HEK293 (cell line): ENCODE measurements at regions not wholly inside any gene's neighbourhood (a gene's known extent, or its start where the extent isn't known, plus 50 kb on each side); places are given as distances from the start of the nearest gene placed in this dataset.

Experiments
- CTCF ChIA-PET: fragments of 350-600 bp; formaldehyde crosslinking; extraction: SDS; loops from one replicate; lab custom pipeline; 2021; ENCODE audit warnings: antibody characterized with exemption; lab: Yijun Ruan, JAX
- POLR2A ChIA-PET: fragments of 300-600 bp; formaldehyde crosslinking; extraction: SDS; loops from one replicate; lab custom pipeline; 2020; ENCODE audit warnings: antibody characterized with exemption, inconsistent platforms; lab: Yijun Ruan, JAX
- H3K27ac ChIP-seq: fragments of 200-500 bp; sonication (Bioruptor generic); 2 replicates; pipeline ENCODE4 v1.5.1; 2014; ENCODE audit warnings: low read depth, low read length, control low read depth, inconsistent platforms; ENCODE audit errors: extremely low read depth
- H3K36me3 ChIP-seq, 2 experiments: fragments of 200-500 bp in 1 of 2; sonication (Bioruptor generic) in 1 of 2; 1 replicate in 1 of 2; 2 replicates in 1 of 2; pipeline ENCODE4 v1.5.1; 2014 to 2017; ENCODE audit warnings: inconsistent platforms in 2 of 2, low read length in 2 of 2; ENCODE audit not compliant: control insufficient read depth in 2 of 2, insufficient read depth in 1 of 2
- H3K4me1 ChIP-seq: fragments of 200-500 bp; sonication (Bioruptor generic); 2 replicates; pipeline ENCODE4 v1.5.1; 2014; ENCODE audit warnings: mild to moderate bottlenecking, low read length, inconsistent platforms; ENCODE audit not compliant: control insufficient read depth, insufficient read depth
- H3K4me3 ChIP-seq: 2 replicates; pipeline ENCODE4 v1.5.1; 2011; ENCODE audit warnings: low read depth, mild to moderate bottlenecking, control low read depth, low read length, moderate library complexity
- H3K9me3 ChIP-seq: fragments of 200-500 bp; sonication (Bioruptor generic); 2 replicates; pipeline ENCODE4 v1.5.1; 2014; ENCODE audit warnings: low read depth, low read length, inconsistent platforms; ENCODE audit not compliant: control insufficient read depth, insufficient read depth
- BCL11A ChIP-seq: fragments of 450-650 bp; formaldehyde crosslinking; IDR thresholded peaks from 2 replicates; pipeline ENCODE4 v1.5.1; 2016; ENCODE audit warnings: low read depth, missing biosample characterization, missing genetic modification characterization
- BCL11B ChIP-seq: fragments of 450-650 bp; formaldehyde crosslinking; IDR thresholded peaks from 2 replicates; pipeline ENCODE4 v1.5.1; 2016; ENCODE audit warnings: low read depth, missing biosample characterization, missing genetic modification characterization
- HOXC10 ChIP-seq: sonication (generic); formaldehyde crosslinking; IDR thresholded peaks from 2 replicates; pipeline ENCODE4 v1.8.1; 2023; ENCODE audit warnings: mild to moderate bottlenecking, missing genetic modification reagents
- KLF1 ChIP-seq: fragments of 450-650 bp; formaldehyde crosslinking; IDR thresholded peaks from 2 replicates; pipeline ENCODE4 v1.5.1; 2016; ENCODE audit warnings: missing biosample characterization, missing genetic modification characterization
- KLF8 ChIP-seq: fragments of 450-650 bp; formaldehyde crosslinking; IDR thresholded peaks from 2 replicates; pipeline ENCODE4 v1.5.1; 2016; ENCODE audit warnings: missing biosample characterization, missing genetic modification characterization
- MYNN ChIP-seq: fragments of 450-650 bp; formaldehyde crosslinking; IDR thresholded peaks from 2 replicates; pipeline ENCODE4 v1.5.1; 2016; ENCODE audit warnings: missing biosample characterization, missing genetic modification characterization, borderline replicate concordance
- MZF1 ChIP-seq: fragments of 450-650 bp; formaldehyde crosslinking; IDR thresholded peaks from 2 replicates; pipeline ENCODE4 v1.5.1; 2017; ENCODE audit warnings: missing biosample characterization, missing genetic modification characterization, borderline replicate concordance
- SCRT1 ChIP-seq: fragments of 450-650 bp; formaldehyde crosslinking; IDR thresholded peaks from 2 replicates; pipeline ENCODE4 v1.5.1; 2016; ENCODE audit warnings: missing biosample characterization, missing genetic modification characterization, borderline replicate concordance
- WT1 ChIP-seq: fragments of 450-650 bp; formaldehyde crosslinking; IDR thresholded peaks from 2 replicates; pipeline ENCODE4 v1.5.1; 2016; ENCODE audit warnings: missing biosample characterization, missing genetic modification characterization
- ZEB2 ChIP-seq: fragments of 450-650 bp; formaldehyde crosslinking; IDR thresholded peaks from 2 replicates; pipeline ENCODE4 v1.5.1; 2016; ENCODE audit warnings: missing biosample characterization, missing genetic modification characterization
- ZFP3 ChIP-seq: fragments of 450-650 bp; formaldehyde crosslinking; IDR thresholded peaks from 2 replicates; pipeline ENCODE4 v1.5.1; 2016; ENCODE audit warnings: low read depth, missing biosample characterization, missing genetic modification characterization
- ZNF140 ChIP-seq: fragments of 450-650 bp; formaldehyde crosslinking; IDR thresholded peaks from 2 replicates; pipeline ENCODE4 v1.5.1; 2016; ENCODE audit warnings: missing biosample characterization, missing genetic modification characterization
- ZNF157 ChIP-seq: fragments of 450-650 bp; formaldehyde crosslinking; IDR thresholded peaks from 2 replicates; pipeline ENCODE4 v1.5.1; 2016; ENCODE audit warnings: missing biosample characterization, missing genetic modification characterization
- ZNF501 ChIP-seq: fragments of 450-650 bp; formaldehyde crosslinking; IDR thresholded peaks from 2 replicates; pipeline ENCODE4 v1.5.1; 2016; ENCODE audit warnings: missing biosample characterization, missing genetic modification characterization
- ZNF521 ChIP-seq: fragments of 450-650 bp; formaldehyde crosslinking; IDR thresholded peaks from 2 replicates; pipeline ENCODE4 v1.5.1; 2017; ENCODE audit warnings: missing biosample characterization, mild to moderate bottlenecking, missing genetic modification characterization
- ZNF555 ChIP-seq: fragments of 450-650 bp; formaldehyde crosslinking; conservative IDR thresholded peaks from 2 replicates; pipeline ENCODE4 v1.5.1; 2017; ENCODE audit warnings: missing biosample characterization, mild to moderate bottlenecking, missing genetic modification characterization, inconsistent platforms
- ZNF596 ChIP-seq: fragments of 450-650 bp; IDR thresholded peaks from 2 replicates; pipeline ENCODE4 v1.5.0; 2018; ENCODE audit warnings: missing biosample characterization, mild to moderate bottlenecking, missing genetic modification characterization, moderate library complexity
- ZNF626 ChIP-seq: fragments of 450-650 bp; sonication (Bioruptor Pico); formaldehyde crosslinking; IDR thresholded peaks from 2 replicates; pipeline ENCODE4 v1.5.1; 2018; ENCODE audit warnings: missing biosample characterization, missing genetic modification characterization, inconsistent platforms
- ZNF629 ChIP-seq: fragments of 450-650 bp; formaldehyde crosslinking; IDR thresholded peaks from 2 replicates; pipeline ENCODE4 v1.5.1; 2017; ENCODE audit warnings: missing biosample characterization, missing genetic modification characterization
- ZNF747 ChIP-seq: fragments of 450-650 bp; formaldehyde crosslinking; IDR thresholded peaks from 2 replicates; pipeline ENCODE4 v1.5.1; 2016; ENCODE audit warnings: missing biosample characterization, missing genetic modification characterization
- ZNF768 ChIP-seq: fragments of 450-650 bp; formaldehyde crosslinking; IDR thresholded peaks from 2 replicates; pipeline ENCODE4 v1.5.1; 2018; ENCODE audit warnings: missing biosample characterization, mild to moderate bottlenecking, missing genetic modification characterization
- ZNF830 ChIP-seq: fragments of 450-650 bp; IDR thresholded peaks from 2 replicates; pipeline ENCODE4 v1.5.0; 2018; ENCODE audit warnings: missing biosample characterization, missing genetic modification characterization, low read depth, mild to moderate bottlenecking, moderate library complexity
- TF ChIP-seq, protein P1 (sequence below): fragments of 450-650 bp; formaldehyde crosslinking; IDR thresholded peaks from 2 replicates; pipeline ENCODE4 v1.5.1; 2016; ENCODE audit warnings: missing biosample characterization, missing genetic modification characterization
- TF ChIP-seq, protein P2 (sequence below): fragments of 450-650 bp; formaldehyde crosslinking; IDR thresholded peaks from 2 replicates; pipeline ENCODE4 v1.5.1; 2017; ENCODE audit warnings: missing biosample characterization, missing genetic modification characterization
- TF ChIP-seq, protein P3 (sequence below): fragments of 450-650 bp; formaldehyde crosslinking; IDR thresholded peaks from 2 replicates; pipeline ENCODE4 v1.5.1; 2017; ENCODE audit warnings: missing biosample characterization, mild to moderate bottlenecking, missing genetic modification characterization, moderate library complexity
- TF ChIP-seq, protein P4 (sequence below): fragments of 450-650 bp; formaldehyde crosslinking; IDR thresholded peaks from 2 replicates; pipeline ENCODE4 v1.5.1; 2017; ENCODE audit warnings: missing biosample characterization, missing genetic modification characterization

DNA sequence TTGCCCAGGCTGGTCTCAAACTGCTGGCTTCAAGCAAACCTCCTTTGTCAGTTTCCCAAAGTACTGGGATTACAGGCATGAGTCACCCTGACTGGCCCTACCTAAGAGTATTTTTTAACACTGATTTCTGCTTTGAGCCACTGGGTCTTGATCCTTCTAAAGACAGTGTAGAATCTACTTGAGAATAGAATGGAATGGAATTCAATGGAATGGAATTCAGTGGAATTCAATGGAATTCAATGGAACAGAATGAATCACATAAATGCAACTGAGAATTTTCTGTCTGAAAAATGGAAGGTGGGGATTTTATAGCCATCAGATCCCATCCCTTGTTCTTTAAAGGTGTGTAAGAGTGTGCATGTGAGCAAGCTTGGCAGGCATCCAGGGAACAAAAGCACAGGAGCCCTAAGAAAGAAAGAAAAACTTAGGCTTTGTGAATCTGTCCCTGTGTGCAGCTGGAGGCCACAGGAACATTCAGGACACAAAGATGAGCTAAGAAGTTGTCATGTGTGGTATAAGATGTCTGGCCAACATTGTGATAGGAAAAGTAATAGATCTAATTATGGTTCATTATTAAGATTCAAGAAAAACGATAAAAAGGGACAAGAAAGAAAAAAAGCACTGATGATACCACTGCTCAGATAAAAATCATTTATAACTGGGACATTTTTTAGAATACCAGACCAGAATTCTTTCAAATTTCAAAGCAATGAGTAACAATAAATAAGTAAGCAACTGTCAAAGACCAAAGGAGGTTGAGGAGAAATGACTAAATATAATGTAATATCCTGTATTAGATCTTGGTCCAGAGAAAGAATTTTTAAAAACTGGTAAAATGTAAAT lies 681.0 kb upstream of the GJE1 start:
- Histone ChIP-seq H3K4me1 (no peaks in the 10 kb centered on the region), H3K4me3 (no peak overlapping the region), H3K9me3 (no peaks in the 10 kb centered on the region), H3K36me3 (no peaks in the 10 kb centered on the region), H3K27ac (no peak overlapping the region)
- ChIA-PET CTCF (interaction anchor here (0.7 kb wide), 1 partner anchor 206 kb away, joined by 3 read pairs; no protein-coding TSS in a partner anchor), POLR2A (no interaction called here)
- TF ChIP-seq ZEB2 (tag by site-specific recombination) (no peak), MZF1 (no peak), ZNF521 (tag by site-specific recombination) (no peak), KLF8 (tag by site-specific recombination) (no peak), ZNF501 (tag by site-specific recombination) (no peak), ZNF830 (tag by site-specific recombination) (no peak), KLF1 (no peak), WT1 (tag by site-specific recombination) (no peak), BCL11A (tag by site-specific recombination) (no peak), ZNF140 (tag by site-specific recombination) (no peak), ZNF747 (tag by site-specific recombination) (no peak), MYNN (tag by site-specific recombination) (no peak)

DNA sequence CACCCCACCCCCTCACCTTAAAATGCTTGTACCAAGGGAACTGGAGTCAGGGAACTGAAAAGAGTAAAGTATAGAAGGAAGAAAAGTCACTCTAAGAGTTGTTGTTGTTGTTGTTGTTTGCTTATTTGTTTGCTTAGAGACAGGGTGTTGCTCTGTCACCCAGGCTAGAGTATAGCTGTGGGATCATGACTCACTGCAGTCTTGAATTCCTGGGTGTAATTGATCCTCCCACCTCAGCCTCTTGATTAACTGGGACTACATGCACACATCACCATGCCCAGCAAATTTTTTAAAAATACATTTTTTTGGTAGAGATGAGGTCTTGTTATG lies 681.6 kb upstream of the GJE1 start:
- ChIA-PET POLR2A (no interaction called here), CTCF (no interaction called here)
- no peak overlapping the region for H3K4me3 ChIP-seq
- no peak overlapping the region for H3K27ac ChIP-seq
- H3K9me3 ChIP-seq: no peaks in the 10 kb centered on the region
- no peaks in the 10 kb centered on the region for H3K4me1 ChIP-seq
- TF ChIP-seq ZNF555 (tag by site-specific recombination): no peak
- no peak for TF ChIP-seq ZNF768 (tag by site-specific recombination)
- no peak for TF ChIP-seq ZNF629 (tag by site-specific recombination)
- H3K36me3 ChIP-seq: no peaks in the 10 kb centered on the region

DNA sequence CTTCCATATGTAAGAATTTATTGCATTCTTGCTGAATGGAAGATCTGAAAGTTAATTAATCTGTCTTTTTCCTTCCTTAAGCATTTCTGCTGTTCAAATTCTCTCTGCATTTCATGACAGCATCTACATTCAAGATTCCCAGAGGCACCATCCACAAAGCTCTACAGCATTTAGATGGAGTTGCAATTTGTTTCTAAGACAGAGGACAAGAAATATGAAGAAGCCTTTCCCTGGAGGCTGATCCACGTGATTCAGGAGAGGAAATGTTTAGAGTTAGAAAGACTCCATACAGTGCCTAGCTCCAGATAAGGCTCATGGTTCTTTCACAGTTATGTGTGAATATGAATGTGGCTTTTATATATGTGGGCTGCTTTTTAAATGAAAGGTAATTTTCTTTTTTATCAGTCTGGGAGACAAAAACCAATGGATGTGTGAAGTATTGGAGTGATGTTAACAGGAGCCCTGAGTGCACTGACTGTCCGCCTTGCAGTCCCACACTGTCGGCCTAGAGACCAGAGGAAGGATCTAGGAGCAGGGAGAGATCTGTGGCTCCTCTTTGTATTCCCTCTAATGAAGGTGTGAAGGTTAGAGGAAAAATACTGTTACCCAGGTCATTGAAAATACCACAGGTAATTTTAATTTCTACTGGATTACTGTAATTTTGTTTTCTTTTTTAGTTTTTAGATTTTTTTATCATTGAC lies 686.6 kb upstream of the GJE1 start:
- Histone ChIP-seq H3K27ac (no peak overlapping the region), H3K36me3 (no peaks in the 10 kb centered on the region), H3K9me3 (no peaks in the 10 kb centered on the region), H3K4me1 (no peaks in the 10 kb centered on the region), H3K4me3 (no peak overlapping the region)
- ChIA-PET CTCF (no interaction called here), POLR2A (no interaction called here)
- TF ChIP-seq ZNF596 (tag by site-specific recombination) (no peak), ZFP3 (tag by site-specific recombination) (no peak), BCL11B (tag by site-specific recombination) (no peak), HOXC10 (CRISPR knock-in tag) (no peak), SCRT1 (tag by site-specific recombination) (no peak), ZNF626 (no peak), ZNF157 (no peak)
- TF ChIP-seq, protein P1, sequence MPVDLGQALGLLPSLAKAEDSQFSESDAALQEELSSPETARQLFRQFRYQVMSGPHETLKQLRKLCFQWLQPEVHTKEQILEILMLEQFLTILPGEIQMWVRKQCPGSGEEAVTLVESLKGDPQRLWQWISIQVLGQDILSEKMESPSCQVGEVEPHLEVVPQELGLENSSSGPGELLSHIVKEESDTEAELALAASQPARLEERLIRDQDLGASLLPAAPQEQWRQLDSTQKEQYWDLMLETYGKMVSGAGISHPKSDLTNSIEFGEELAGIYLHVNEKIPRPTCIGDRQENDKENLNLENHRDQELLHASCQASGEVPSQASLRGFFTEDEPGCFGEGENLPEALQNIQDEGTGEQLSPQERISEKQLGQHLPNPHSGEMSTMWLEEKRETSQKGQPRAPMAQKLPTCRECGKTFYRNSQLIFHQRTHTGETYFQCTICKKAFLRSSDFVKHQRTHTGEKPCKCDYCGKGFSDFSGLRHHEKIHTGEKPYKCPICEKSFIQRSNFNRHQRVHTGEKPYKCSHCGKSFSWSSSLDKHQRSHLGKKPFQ (tag by site-specific recombination): no peak
- TF ChIP-seq, protein P2, sequence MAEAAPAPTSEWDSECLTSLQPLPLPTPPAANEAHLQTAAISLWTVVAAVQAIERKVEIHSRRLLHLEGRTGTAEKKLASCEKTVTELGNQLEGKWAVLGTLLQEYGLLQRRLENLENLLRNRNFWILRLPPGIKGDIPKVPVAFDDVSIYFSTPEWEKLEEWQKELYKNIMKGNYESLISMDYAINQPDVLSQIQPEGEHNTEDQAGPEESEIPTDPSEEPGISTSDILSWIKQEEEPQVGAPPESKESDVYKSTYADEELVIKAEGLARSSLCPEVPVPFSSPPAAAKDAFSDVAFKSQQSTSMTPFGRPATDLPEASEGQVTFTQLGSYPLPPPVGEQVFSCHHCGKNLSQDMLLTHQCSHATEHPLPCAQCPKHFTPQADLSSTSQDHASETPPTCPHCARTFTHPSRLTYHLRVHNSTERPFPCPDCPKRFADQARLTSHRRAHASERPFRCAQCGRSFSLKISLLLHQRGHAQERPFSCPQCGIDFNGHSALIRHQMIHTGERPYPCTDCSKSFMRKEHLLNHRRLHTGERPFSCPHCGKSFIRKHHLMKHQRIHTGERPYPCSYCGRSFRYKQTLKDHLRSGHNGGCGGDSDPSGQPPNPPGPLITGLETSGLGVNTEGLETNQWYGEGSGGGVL (tag by site-specific recombination): no peak
- TF ChIP-seq, protein P3, sequence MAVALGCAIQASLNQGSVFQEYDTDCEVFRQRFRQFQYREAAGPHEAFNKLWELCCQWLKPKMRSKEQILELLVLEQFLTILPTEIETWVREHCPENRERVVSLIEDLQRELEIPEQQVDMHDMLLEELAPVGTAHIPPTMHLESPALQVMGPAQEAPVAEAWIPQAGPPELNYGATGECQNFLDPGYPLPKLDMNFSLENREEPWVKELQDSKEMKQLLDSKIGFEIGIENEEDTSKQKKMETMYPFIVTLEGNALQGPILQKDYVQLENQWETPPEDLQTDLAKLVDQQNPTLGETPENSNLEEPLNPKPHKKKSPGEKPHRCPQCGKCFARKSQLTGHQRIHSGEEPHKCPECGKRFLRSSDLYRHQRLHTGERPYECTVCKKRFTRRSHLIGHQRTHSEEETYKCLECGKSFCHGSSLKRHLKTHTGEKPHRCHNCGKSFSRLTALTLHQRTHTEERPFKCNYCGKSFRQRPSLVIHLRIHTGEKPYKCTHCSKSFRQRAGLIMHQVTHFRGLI (tag by site-specific recombination): no peak
- TF ChIP-seq, protein P4, sequence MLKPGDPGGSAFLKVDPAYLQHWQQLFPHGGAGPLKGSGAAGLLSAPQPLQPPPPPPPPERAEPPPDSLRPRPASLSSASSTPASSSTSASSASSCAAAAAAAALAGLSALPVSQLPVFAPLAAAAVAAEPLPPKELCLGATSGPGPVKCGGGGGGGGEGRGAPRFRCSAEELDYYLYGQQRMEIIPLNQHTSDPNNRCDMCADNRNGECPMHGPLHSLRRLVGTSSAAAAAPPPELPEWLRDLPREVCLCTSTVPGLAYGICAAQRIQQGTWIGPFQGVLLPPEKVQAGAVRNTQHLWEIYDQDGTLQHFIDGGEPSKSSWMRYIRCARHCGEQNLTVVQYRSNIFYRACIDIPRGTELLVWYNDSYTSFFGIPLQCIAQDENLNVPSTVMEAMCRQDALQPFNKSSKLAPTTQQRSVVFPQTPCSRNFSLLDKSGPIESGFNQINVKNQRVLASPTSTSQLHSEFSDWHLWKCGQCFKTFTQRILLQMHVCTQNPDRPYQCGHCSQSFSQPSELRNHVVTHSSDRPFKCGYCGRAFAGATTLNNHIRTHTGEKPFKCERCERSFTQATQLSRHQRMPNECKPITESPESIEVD (tag by site-specific recombination): no peak
